Spleen (tissue), 11 donors: ENCODE measurements at regions not wholly inside any gene's neighbourhood (a gene's known extent, or its start where the extent isn't known, plus 50 kb on each side); places are given as distances from the start of the nearest gene placed in this dataset.

Experiments used
- DNase-seq: peaks from one replicate; pipeline ENCODE4 v3.0.0-alpha.2; 2020
- H3K27ac ChIP-seq, 8 donors: fragments of 200-600 bp; sonication (generic) in 7 of 8; 1 replicate in 4 of 8; 2 replicates in 4 of 8; pipeline versions ENCODE4 v1.5.0 to v1.8.0; 2016 to 2021; ENCODE audit warnings: inconsistent platforms in 4 of 8, mild to moderate bottlenecking in 4 of 8, moderate library complexity in 1 of 8
- H3K27me3 ChIP-seq, 7 donors: fragments of 200-600 bp; sonication (generic) in 6 of 7; replicated peaks in 1 of 7; 1 replicate in 4 of 7; 2 replicates in 3 of 7; pipeline versions ENCODE4 v1.5.0 to v1.8.0; 2016 to 2021; ENCODE audit warnings: inconsistent platforms in 3 of 7, mild to moderate bottlenecking in 1 of 7
- H3K36me3 ChIP-seq, 6 donors: fragments of 200-600 bp; sonication (generic) in 5 of 6; 1 replicate in 4 of 6; 2 replicates in 2 of 6; pipeline versions ENCODE4 v1.5.0 to v1.8.0; 2016 to 2021; ENCODE audit warnings: inconsistent platforms in 2 of 6
- H3K4me1 ChIP-seq, 6 donors: fragments of 200-600 bp; sonication (generic) in 5 of 6; 1 replicate in 3 of 6; 2 replicates in 3 of 6; pipeline versions ENCODE4 v1.5.0 to v1.8.0; 2016 to 2021; ENCODE audit warnings: inconsistent platforms in 3 of 6
- H3K4me3 ChIP-seq, 8 donors: fragments of 200-600 bp; sonication (generic) in 7 of 8; 1 replicate in 4 of 8; 2 replicates in 4 of 8; pipeline versions ENCODE4 v1.5.0 to v1.8.0; 2016 to 2021; ENCODE audit warnings: inconsistent platforms in 4 of 8, mild to moderate bottlenecking in 4 of 8, moderate library complexity in 2 of 8
- H3K9me3 ChIP-seq, 8 donors: fragments of 200-600 bp; sonication (generic) in 7 of 8; 1 replicate in 4 of 8; 2 replicates in 4 of 8; pipeline versions ENCODE4 v1.5.0 to v1.8.0; 2016 to 2021; ENCODE audit warnings: inconsistent platforms in 4 of 8
- POLR2A ChIP-seq, 3 donors: fragments of 450-650 bp; IDR thresholded peaks; one replicate each; pipeline ENCODE4 v1.5.1; 2017; ENCODE audit warnings: antibody characterized with exemption in 3 of 3, mild to moderate bottlenecking in 1 of 3
- POLR2AphosphoS5 ChIP-seq, 3 donors: sonication (generic); formaldehyde crosslinking; IDR thresholded peaks; one replicate each; pipeline ENCODE4 v1.5.1; 2017; ENCODE audit warnings: antibody characterized with exemption in 3 of 3
- WGBS, 5 donors: extraction: QIAGEN DNeasy Blood & Tissue Kit in 3 of 5; methylation state at CpG; one replicate each; pipeline versions ENCODE4 v1.1.5 to v1.1.7; 2013 to 2018; 5-methylcytosine and 5-hydroxymethylcytosine counted together
- intact Hi-C: fragments of 100-400 bp; cut with DNase I; formaldehyde crosslinking; loops from one replicate; pipeline ENCODE4 v1.15.0; 2023; ENCODE audit warnings: low total_unique reads
- TF ChIP-seq, protein P1 (sequence below), 11 experiments: fragments of 200-600 bp in 7 of 11; fragments of 450-650 bp in 4 of 11; sonication (generic) in 4 of 11; IDR thresholded peaks in 8 of 11; conservative IDR thresholded peaks in 3 of 11; 1 replicate in 7 of 11; 2 replicates in 4 of 11; pipeline versions ENCODE4 v1.4.0 to v1.8.0; 2016 to 2021; ENCODE audit warnings: antibody characterized with exemption in 11 of 11, inconsistent platforms in 4 of 11, mild to moderate bottlenecking in 1 of 11
- donor health status: healthy with polysubstance abuse.
- donor health status: DM: no; HTN: no; CAD: no; lungs with moderate emphysema.
- donor health status: DM: no; HTN: no; CAD: no.
- donor health status: Bipolar disorder and iron deficiency.
- donor health status: healthy.
- donor health status: DM: no; HTN: no; CAD: no.
- donor health status: DM: yes; HTN: yes; CAD: no.

DNA sequence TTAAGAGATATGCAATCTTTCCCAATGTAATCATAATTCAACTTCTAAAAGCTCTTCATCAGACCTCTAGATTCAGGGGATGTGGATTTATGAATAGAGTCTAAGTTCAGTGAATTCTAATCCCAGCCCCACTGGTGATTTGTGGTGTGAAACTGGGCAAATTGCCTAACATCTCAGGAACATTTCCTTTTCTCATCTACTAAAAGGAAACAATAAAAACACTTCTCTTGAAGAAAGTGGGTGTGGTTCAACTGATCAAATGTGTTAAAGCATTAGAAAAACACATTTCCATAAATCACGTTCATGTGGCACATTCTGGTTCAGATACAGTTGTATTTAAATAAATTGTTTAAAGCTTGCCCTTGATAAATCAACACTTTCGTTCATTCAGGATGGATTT, 631.7 kb upstream of the CDH6 start:
- H3K27ac ChIP-seq = no peak overlapping the region
- peaks cover 0 to 29% (median 2%) of the 10 kb centered on the region in 8 donors for H3K9me3 ChIP-seq
- H3K36me3 ChIP-seq = no peaks in the 10 kb centered on the region
- no peak for DNase-seq
- no peak overlapping the region for H3K4me3 ChIP-seq
- no peaks in the 10 kb centered on the region for H3K27me3 ChIP-seq
- TF ChIP-seq, protein P1, sequence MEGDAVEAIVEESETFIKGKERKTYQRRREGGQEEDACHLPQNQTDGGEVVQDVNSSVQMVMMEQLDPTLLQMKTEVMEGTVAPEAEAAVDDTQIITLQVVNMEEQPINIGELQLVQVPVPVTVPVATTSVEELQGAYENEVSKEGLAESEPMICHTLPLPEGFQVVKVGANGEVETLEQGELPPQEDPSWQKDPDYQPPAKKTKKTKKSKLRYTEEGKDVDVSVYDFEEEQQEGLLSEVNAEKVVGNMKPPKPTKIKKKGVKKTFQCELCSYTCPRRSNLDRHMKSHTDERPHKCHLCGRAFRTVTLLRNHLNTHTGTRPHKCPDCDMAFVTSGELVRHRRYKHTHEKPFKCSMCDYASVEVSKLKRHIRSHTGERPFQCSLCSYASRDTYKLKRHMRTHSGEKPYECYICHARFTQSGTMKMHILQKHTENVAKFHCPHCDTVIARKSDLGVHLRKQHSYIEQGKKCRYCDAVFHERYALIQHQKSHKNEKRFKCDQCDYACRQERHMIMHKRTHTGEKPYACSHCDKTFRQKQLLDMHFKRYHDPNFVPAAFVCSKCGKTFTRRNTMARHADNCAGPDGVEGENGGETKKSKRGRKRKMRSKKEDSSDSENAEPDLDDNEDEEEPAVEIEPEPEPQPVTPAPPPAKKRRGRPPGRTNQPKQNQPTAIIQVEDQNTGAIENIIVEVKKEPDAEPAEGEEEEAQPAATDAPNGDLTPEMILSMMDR (IDR thresholded peaks at IDR 0.05 in 8 of 11, conservative IDR thresholded peaks at IDR 0.05 in 3 of 11) = no peak
- 26 to 73% (median 32%) methylated on average over 2 of the region's 2 CpGs for WGBS, 5 donors
- no peaks in the 10 kb centered on the region for H3K4me1 ChIP-seq
- intact Hi-C loops = no loop called here

DNA sequence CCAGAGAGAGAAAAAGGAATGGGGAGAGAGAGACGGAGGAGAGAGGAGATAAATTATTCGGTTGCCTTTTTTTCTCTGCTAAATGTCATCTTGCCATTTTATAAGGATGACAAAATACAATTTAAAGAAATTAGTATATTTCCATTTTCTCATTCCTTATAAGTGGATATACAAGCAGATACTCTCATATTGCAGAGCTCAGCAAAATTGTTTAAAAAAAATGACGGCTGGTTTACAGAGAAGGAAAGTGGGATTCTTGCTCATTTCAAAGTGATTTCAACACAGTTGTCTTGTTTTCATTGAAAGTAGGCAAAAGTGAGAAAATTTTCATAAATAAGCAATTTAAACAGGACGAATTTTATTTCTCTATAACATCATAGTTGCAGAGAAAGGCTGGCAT, 641.9 kb upstream of the CDH6 start:
- no peak for DNase-seq
- Histone ChIP-seq H3K4me3 (no peak overlapping the region), H3K4me1 (no peaks in the 10 kb centered on the region), H3K9me3 (no peaks in the 10 kb centered on the region), H3K36me3 (no peaks in the 10 kb centered on the region), H3K27me3 (no peaks in the 10 kb centered on the region), H3K27ac (no peak overlapping the region)
- WGBS, 5 donors = 66 to 75% (median 70%) methylated on average over 4 of the region's 4 CpGs
- intact Hi-C loops = no loop called here
- no peak for TF ChIP-seq POLR2AphosphoS5 (IDR thresholded peaks at IDR 0.05)
- TF ChIP-seq, protein P1 (IDR thresholded peaks at IDR 0.05 in 8 of 11, conservative IDR thresholded peaks at IDR 0.05 in 3 of 11) = no peak
- TF ChIP-seq POLR2A (IDR thresholded peaks at IDR 0.05) = no peak

DNA sequence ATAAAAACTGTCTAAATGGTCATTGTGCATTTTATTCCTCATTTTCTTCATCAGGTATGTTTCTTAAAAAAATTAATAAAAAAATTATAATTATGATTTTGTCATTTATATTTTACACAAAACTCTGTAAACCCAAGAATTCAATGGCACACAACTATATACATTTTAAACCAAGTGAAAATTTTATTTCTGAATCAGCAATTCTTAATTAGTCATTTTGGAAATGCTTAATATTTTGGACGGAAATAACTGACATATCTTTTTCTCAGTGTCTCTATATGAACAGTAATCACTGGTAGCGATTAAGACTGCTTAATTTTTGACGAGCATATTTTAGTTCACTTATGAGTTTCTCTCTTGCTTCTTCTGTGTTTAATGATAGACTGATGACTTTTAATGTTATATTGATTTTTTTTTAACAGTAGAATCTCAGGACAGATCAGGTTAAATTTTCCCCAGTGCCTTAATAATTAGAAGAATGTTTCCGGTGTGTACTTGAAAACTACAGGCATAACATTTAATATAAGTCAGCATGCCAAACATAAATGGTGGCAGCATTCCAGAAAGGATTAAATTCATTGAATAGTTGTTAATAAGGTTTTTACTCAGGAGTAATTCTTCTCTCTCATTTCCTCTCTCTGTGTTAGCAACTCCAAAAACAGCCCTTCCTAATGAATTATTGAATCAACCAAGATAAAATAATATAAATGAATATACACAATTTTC, 644.7 kb upstream of the CDH6 start:
- Histone ChIP-seq H3K27me3 (no peaks in the 10 kb centered on the region), H3K4me3 (no peak overlapping the region), H3K9me3 (no peaks in the 10 kb centered on the region), H3K27ac (no peak overlapping the region), H3K4me1 (no peaks in the 10 kb centered on the region), H3K36me3 (no peaks in the 10 kb centered on the region)
- intact Hi-C loops = no loop called here
- WGBS, 5 donors = 82 to 89% (median 86%) methylated on average over 4 of the region's 4 CpGs
- TF ChIP-seq, protein P1 (IDR thresholded peaks at IDR 0.05 in 8 of 11, conservative IDR thresholded peaks at IDR 0.05 in 3 of 11) = no peak
- TF ChIP-seq POLR2A (IDR thresholded peaks at IDR 0.05) (no peak), POLR2AphosphoS5 (IDR thresholded peaks at IDR 0.05) (no peak)
- DNase-seq = no peak

DNA sequence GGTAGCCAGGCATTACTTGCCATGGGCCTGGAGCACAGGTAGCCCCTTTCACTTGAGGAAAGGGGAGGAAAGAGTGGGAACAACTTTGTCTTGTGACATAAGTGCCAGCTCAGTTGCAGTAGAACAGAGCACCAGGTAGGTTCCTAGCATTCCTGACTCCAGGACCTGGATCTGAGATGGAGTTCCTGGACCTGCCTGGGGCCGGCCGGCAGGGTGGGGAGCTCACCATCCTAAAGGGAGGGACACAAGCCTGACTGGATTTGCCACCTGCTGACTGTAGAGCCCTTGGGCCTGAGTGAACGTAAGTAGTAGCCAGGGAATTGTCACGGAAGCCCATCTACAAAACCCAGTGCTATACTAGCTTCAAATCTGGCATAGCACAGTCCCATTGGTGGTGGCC, 653.3 kb upstream of the CDH6 start:
- 79 to 100% (median 91%) methylated on average over 2 to 4 of the region's 4 CpGs for WGBS, 5 donors
- DNase-seq = no peak
- Histone ChIP-seq H3K9me3 (peaks cover 0 to 36% (median 20%) of the 10 kb centered on the region in 8 donors), H3K27me3 (no peaks in the 10 kb centered on the region), H3K27ac (no peak overlapping the region), H3K4me3 (no peak overlapping the region), H3K4me1 (no peaks in the 10 kb centered on the region), H3K36me3 (no peaks in the 10 kb centered on the region)
- TF ChIP-seq POLR2AphosphoS5 (IDR thresholded peaks at IDR 0.05) (no peak), POLR2A (IDR thresholded peaks at IDR 0.05) (no peak)
- TF ChIP-seq, protein P1 (IDR thresholded peaks at IDR 0.05 in 8 of 11, conservative IDR thresholded peaks at IDR 0.05 in 3 of 11) = no peak
- intact Hi-C loops = no loop called here
